Neuronal stem cell (in vitro differentiated cells): ENCODE measurements at regions not wholly inside any gene's neighbourhood (a gene's known extent, or its start where the extent isn't known, plus 50 kb on each side); places are given as distances from the start of the nearest gene placed in this dataset.

Experiments
- DNase-seq: peaks from one replicate; pipeline ENCODE4 v3.0.0-alpha.2; 2013; ENCODE audit warnings: low spot score
- H2AFZ ChIP-seq: one replicate; pipeline ENCODE4 v1.6.1; 2013; ENCODE audit warnings: mild to moderate bottlenecking, low read length, inconsistent platforms
- H2AK5ac ChIP-seq: 2 replicates; pipeline ENCODE4 v1.6.1; 2013; ENCODE audit warnings: low read depth, mild to moderate bottlenecking, inconsistent platforms, low read length, moderate library complexity, mixed read lengths
- H2BK120ac ChIP-seq: 2 replicates; pipeline ENCODE4 v1.6.1; 2013; ENCODE audit warnings: low read depth, mild to moderate bottlenecking, inconsistent platforms, low read length, moderate library complexity, mixed read lengths
- H2BK12ac ChIP-seq: one replicate; pipeline ENCODE4 v1.6.1; 2013; ENCODE audit warnings: low read length, inconsistent platforms
- H2BK15ac ChIP-seq: 2 replicates; pipeline ENCODE4 v1.6.1; 2013; ENCODE audit warnings: mild to moderate bottlenecking, low read length, inconsistent platforms, mixed read lengths
- H2BK5ac ChIP-seq: one replicate; pipeline ENCODE4 v1.6.1; 2013; ENCODE audit warnings: inconsistent platforms, mild to moderate bottlenecking, low read length, moderate library complexity
- H3K14ac ChIP-seq: one replicate; pipeline ENCODE4 v1.6.1; 2013; ENCODE audit warnings: low read length, inconsistent platforms
- H3K18ac ChIP-seq: 2 replicates; pipeline ENCODE4 v1.6.1; 2013; ENCODE audit warnings: low read length, inconsistent platforms
- H3K23ac ChIP-seq: 2 replicates; pipeline ENCODE4 v1.6.1; 2013; ENCODE audit warnings: low read depth, mild to moderate bottlenecking, mixed read lengths, low read length, inconsistent platforms; ENCODE audit not compliant: poor library complexity
- H3K27ac ChIP-seq: replicated peaks from 3 replicates; pipeline ENCODE4 v1.5.1; 2013; ENCODE audit warnings: low read length, inconsistent platforms
- H3K27me3 ChIP-seq, 3 experiments: 2 replicates each; pipeline ENCODE4 v1.6.1; 2013; ENCODE audit warnings: low read length in 3 of 3, mild to moderate bottlenecking in 2 of 3, inconsistent platforms in 1 of 3, low read depth in 1 of 3, mixed read lengths in 1 of 3, moderate library complexity in 1 of 3; ENCODE audit not compliant: control insufficient read depth in 3 of 3, insufficient read depth in 3 of 3
- H3K36me3 ChIP-seq, 2 donors: replicated peaks in 1 of 2; 2 replicates each; pipeline ENCODE4 v1.6.1; 2013; ENCODE audit warnings: low read length in 2 of 2; ENCODE audit not compliant: control insufficient read depth in 2 of 2, insufficient read depth in 2 of 2
- H3K4ac ChIP-seq: 2 replicates; pipeline ENCODE4 v1.6.1; 2013; ENCODE audit warnings: inconsistent platforms, mild to moderate bottlenecking, low read length, moderate library complexity
- H3K4me1 ChIP-seq, 2 donors: 1 replicate in 1 of 2; 2 replicates in 1 of 2; pipeline ENCODE4 v1.6.1; 2013; ENCODE audit warnings: low read length in 2 of 2, low read depth in 1 of 2; ENCODE audit not compliant: control insufficient read depth in 2 of 2, insufficient read depth in 1 of 2
- H3K4me2 ChIP-seq: one replicate; pipeline ENCODE4 v1.6.1; 2013; ENCODE audit warnings: mild to moderate bottlenecking, low read length, inconsistent platforms; ENCODE audit not compliant: insufficient read depth, poor library complexity, severe bottlenecking
- H3K4me3 ChIP-seq, 2 donors: 2 replicates each; pipeline ENCODE4 v1.5.1; 2013; ENCODE audit warnings: low read length in 2 of 2, mild to moderate bottlenecking in 2 of 2, inconsistent platforms in 1 of 2, moderate library complexity in 1 of 2
- H3K79me1 ChIP-seq: one replicate; pipeline ENCODE4 v1.6.1; 2013; ENCODE audit warnings: low read depth, mild to moderate bottlenecking, inconsistent platforms, low read length, moderate library complexity
- H3K9ac ChIP-seq: one replicate; pipeline ENCODE4 v1.6.1; 2013; ENCODE audit warnings: mild to moderate bottlenecking, low read depth, low read length, inconsistent platforms; ENCODE audit not compliant: poor library complexity
- H3K9me3 ChIP-seq, 2 donors: replicated peaks in 1 of 2; 2 replicates each; pipeline versions ENCODE3 to v1.6.1; 2013; ENCODE audit warnings: low read length in 2 of 2, mild to moderate bottlenecking in 2 of 2, inconsistent platforms in 1 of 2, low read depth in 1 of 2, mixed read lengths in 1 of 2, moderate library complexity in 1 of 2; ENCODE audit not compliant: control insufficient read depth in 2 of 2, insufficient read depth in 1 of 2
- H4K8ac ChIP-seq: one replicate; pipeline ENCODE4 v1.6.1; 2013; ENCODE audit warnings: low read depth, mild to moderate bottlenecking, inconsistent platforms, low read length, moderate library complexity
- H4K91ac ChIP-seq: one replicate; pipeline ENCODE4 v1.6.1; 2013; ENCODE audit warnings: low read length, low read depth, mild to moderate bottlenecking, inconsistent platforms; ENCODE audit not compliant: poor library complexity
- WGBS, 2 donors: extraction: QIAGEN DNeasy Blood & Tissue Kit; methylation state at CpG; one replicate each; pipeline ENCODE4 v1.1.7; 2013; ENCODE audit warnings: missing lambda C conversion rate in 2 of 2, mixed read lengths in 1 of 2; ENCODE audit not compliant: insufficient read length in 2 of 2, insufficient replicate concordance in 1 of 2; ENCODE audit errors: extremely low coverage in 2 of 2; 5-methylcytosine and 5-hydroxymethylcytosine counted together

DNA sequence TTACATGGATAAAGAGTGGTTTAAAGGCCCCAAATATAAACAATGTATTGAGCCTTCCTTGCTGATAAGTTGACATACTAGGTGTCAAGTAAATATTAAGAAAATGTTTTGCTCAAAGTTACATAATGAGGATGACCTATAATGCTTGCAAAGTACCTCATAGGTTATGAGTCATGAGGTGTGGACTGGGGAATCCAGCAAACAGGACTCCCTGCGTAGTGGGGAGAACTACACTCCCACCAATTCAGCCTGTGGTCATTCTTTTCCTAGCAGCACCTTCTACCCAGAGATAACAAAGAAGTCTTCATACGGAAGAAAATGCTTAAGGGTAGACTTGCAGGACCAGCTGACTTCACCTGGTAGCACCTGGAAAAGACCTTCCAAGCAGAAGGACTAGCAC, 418.9 kb upstream of the CPEB2 start:
- Histone ChIP-seq H3K27ac (no peak overlapping the region), H4K91ac (no peak overlapping the region), H2AFZ (no peak overlapping the region), H2BK15ac (no peak overlapping the region), H3K14ac (no peak overlapping the region), H4K8ac (no peak overlapping the region), H2BK5ac (no peak overlapping the region), H3K79me1 (no peaks in the 10 kb centered on the region), H3K23ac (no peak overlapping the region), H2AK5ac (no peak overlapping the region), H3K9me3 (no peaks in the 10 kb centered on the region), H2BK12ac (no peak overlapping the region), H3K4ac (no peak overlapping the region), H2BK120ac (no peak overlapping the region), H3K36me3 (no peaks in the 10 kb centered on the region), H3K4me3 (no peak overlapping the region), H3K18ac (no peak overlapping the region), H3K4me1 (peaks cover 0 to 16% of the 10 kb centered on the region in 2 donors), H3K9ac (no peak overlapping the region), H3K4me2 (no peak overlapping the region), H3K27me3 (no peaks in the 10 kb centered on the region)
- no peak for DNase-seq
- no CpG with 5 or more reads among the region's 2 CpGs for WGBS, 2 donors

DNA sequence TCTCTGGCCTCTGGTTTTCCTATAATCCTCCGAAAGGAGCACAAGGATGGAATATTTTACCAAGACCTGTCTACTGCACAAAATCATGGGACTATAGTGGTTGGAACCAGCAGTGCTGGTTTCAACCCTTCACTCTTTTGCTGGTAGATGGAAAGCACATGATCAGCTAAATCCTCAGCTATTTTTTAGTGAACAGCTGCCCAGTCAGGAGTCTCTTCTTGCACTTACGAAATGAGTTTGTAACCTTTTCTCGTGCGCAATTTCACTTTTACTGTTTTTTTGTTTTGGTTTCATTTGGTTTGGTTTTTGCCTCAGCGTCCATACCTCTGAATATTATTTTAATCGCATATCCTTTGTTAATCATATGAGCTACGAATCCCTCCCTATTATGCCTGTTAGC, 418.5 kb upstream of the CPEB2 start:
- H3K79me1 ChIP-seq = no peaks in the 10 kb centered on the region
- no peak overlapping the region for H2BK5ac ChIP-seq
- no peak overlapping the region for H3K4ac ChIP-seq
- no peak overlapping the region for H3K23ac ChIP-seq
- H2AK5ac ChIP-seq = no peak overlapping the region
- no peak overlapping the region for H3K27ac ChIP-seq
- no peak for DNase-seq
- no peak overlapping the region for H3K4me2 ChIP-seq
- no peak overlapping the region for H4K91ac ChIP-seq
- H2BK120ac ChIP-seq = no peak overlapping the region
- no peak overlapping the region for H2BK12ac ChIP-seq
- H3K14ac ChIP-seq = no peak overlapping the region
- no peak overlapping the region for H3K4me3 ChIP-seq
- H4K8ac ChIP-seq = no peak overlapping the region
- H2AFZ ChIP-seq = no peak overlapping the region
- no peaks in the 10 kb centered on the region for H3K27me3 ChIP-seq
- WGBS, 2 donors = no CpG with 5 or more reads among the region's 7 CpGs
- no peak overlapping the region for H3K18ac ChIP-seq
- H3K36me3 ChIP-seq = no peaks in the 10 kb centered on the region
- no peaks in the 10 kb centered on the region for H3K9me3 ChIP-seq
- no peak overlapping the region for H3K9ac ChIP-seq
- H2BK15ac ChIP-seq = no peak overlapping the region
- H3K4me1 ChIP-seq = peaks cover 0 to 16% of the 10 kb centered on the region in 2 donors

GRCh38 chr4:14592950-14593349, 409.3 kb upstream of the CPEB2 start:
- H2BK120ac ChIP-seq = no peak overlapping the region
- no peak overlapping the region for H4K91ac ChIP-seq
- H2AFZ ChIP-seq = no peak overlapping the region
- no peaks in the 10 kb centered on the region for H3K79me1 ChIP-seq
- WGBS, 2 donors = no CpG with 5 or more reads among the region's 2 CpGs
- H3K9ac ChIP-seq = no peak overlapping the region
- no peak overlapping the region for H2AK5ac ChIP-seq
- H3K9me3 ChIP-seq = no peaks in the 10 kb centered on the region
- peaks cover 0 to 2% (median 0%) of the 10 kb centered on the region in 3 experiments for H3K27me3 ChIP-seq
- no peak for DNase-seq
- H3K14ac ChIP-seq = no peak overlapping the region
- H3K36me3 ChIP-seq = no peaks in the 10 kb centered on the region
- H2BK15ac ChIP-seq = no peak overlapping the region
- H4K8ac ChIP-seq = no peak overlapping the region
- no peaks in the 10 kb centered on the region for H3K4me1 ChIP-seq
- no peak overlapping the region for H2BK5ac ChIP-seq
- H3K4me2 ChIP-seq = no peak overlapping the region
- no peak overlapping the region for H2BK12ac ChIP-seq
- no peak overlapping the region for H3K4me3 ChIP-seq
- no peak overlapping the region for H3K27ac ChIP-seq
- H3K18ac ChIP-seq = no peak overlapping the region
- no peak overlapping the region for H3K23ac ChIP-seq
- no peak overlapping the region for H3K4ac ChIP-seq

- no peak overlapping the region for H3K18ac ChIP-seq
- no peak overlapping the region for H3K4ac ChIP-seq
- H2AK5ac ChIP-seq = no peak overlapping the region
- no CpG with 5 or more reads among the region's 4 CpGs for WGBS, 2 donors
- H2BK15ac ChIP-seq = no peak overlapping the region
- no peak overlapping the region for H3K14ac ChIP-seq
- H3K27ac ChIP-seq = no peak overlapping the region
- H3K4me1 ChIP-seq = no peaks in the 10 kb centered on the region
- H3K4me3 ChIP-seq = no peak overlapping the region
- no peak overlapping the region for H3K4me2 ChIP-seq
- H4K8ac ChIP-seq = no peak overlapping the region
- H2BK12ac ChIP-seq = no peak overlapping the region
- H2BK120ac ChIP-seq = no peak overlapping the region
- no peak overlapping the region for H2BK5ac ChIP-seq
- H4K91ac ChIP-seq = no peak overlapping the region
- H3K27me3 ChIP-seq = peaks cover 0 to 2% (median 0%) of the 10 kb centered on the region in 3 experiments
- peaks cover 0 to 2% of the 10 kb centered on the region in 2 donors for H3K9me3 ChIP-seq
- no peak overlapping the region for H3K9ac ChIP-seq
- no peaks in the 10 kb centered on the region for H3K36me3 ChIP-seq
- H3K79me1 ChIP-seq = no peaks in the 10 kb centered on the region
- DNase-seq = no peak
- no peak overlapping the region for H3K23ac ChIP-seq
- no peak overlapping the region for H2AFZ ChIP-seq
Observed at GRCh38 chr4:14596028-14596427, 406.3 kb upstream of the CPEB2 start.
